Gastroesophageal sphincter (tissue), 3 donors: ENCODE measurements at regions not wholly inside any gene's neighbourhood (a gene's known extent, or its start where the extent isn't known, plus 50 kb on each side); places are given as distances from the start of the nearest gene placed in this dataset.
"Not testable (repeated sequence)": the region's sequence is repeated elsewhere in the genome, so short reads cannot be mapped to it uniquely, and the experiment has no call there.

Source experiments
- POLR2A ChIP-seq, 2 donors: fragments of 450-650 bp; IDR thresholded peaks; one replicate each; pipeline ENCODE4 v1.6.1; 2017; ENCODE audit warnings: antibody characterized with exemption in 2 of 2, mild to moderate bottlenecking in 2 of 2, moderate library complexity in 1 of 2
- POLR2AphosphoS5 ChIP-seq: sonication (generic); formaldehyde crosslinking; IDR thresholded peaks from one replicate; pipeline ENCODE4 v1.6.1; 2017; ENCODE audit warnings: antibody characterized with exemption
- TF ChIP-seq, protein P1 (sequence below), 4 experiments: fragments of 200-600 bp in 2 of 4; fragments of 450-650 bp in 2 of 4; sonication (generic) in 1 of 4; IDR thresholded peaks; one replicate each; pipeline ENCODE4 v1.5.1; 2017 to 2019; ENCODE audit warnings: antibody characterized with exemption in 4 of 4, mild to moderate bottlenecking in 2 of 4, moderate library complexity in 2 of 4

DNA sequence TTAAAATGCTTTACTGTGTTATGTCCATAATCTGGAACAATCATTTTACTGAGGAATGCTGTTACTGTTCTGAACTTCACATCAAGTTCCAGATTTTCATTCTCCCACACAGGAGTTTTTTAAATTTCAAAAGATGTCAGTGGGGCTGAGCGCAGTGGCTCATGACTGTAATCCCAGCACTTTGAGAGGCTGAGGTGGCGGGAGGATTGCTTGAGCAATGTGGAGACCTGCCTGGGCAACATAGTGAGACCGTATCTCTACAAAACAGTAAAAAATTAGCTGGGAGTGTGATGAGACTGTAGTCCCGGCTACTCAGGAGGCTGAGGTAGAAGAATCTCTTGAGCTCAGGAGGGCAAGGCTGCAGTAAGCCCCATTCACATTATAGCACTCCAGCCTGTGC is 177.9 kb upstream of the GOLGA6L22 start:
- TF ChIP-seq POLR2A (IDR thresholded peaks at IDR 0.05); POLR2AphosphoS5: not testable (repeated sequence)
- TF ChIP-seq, protein P1, sequence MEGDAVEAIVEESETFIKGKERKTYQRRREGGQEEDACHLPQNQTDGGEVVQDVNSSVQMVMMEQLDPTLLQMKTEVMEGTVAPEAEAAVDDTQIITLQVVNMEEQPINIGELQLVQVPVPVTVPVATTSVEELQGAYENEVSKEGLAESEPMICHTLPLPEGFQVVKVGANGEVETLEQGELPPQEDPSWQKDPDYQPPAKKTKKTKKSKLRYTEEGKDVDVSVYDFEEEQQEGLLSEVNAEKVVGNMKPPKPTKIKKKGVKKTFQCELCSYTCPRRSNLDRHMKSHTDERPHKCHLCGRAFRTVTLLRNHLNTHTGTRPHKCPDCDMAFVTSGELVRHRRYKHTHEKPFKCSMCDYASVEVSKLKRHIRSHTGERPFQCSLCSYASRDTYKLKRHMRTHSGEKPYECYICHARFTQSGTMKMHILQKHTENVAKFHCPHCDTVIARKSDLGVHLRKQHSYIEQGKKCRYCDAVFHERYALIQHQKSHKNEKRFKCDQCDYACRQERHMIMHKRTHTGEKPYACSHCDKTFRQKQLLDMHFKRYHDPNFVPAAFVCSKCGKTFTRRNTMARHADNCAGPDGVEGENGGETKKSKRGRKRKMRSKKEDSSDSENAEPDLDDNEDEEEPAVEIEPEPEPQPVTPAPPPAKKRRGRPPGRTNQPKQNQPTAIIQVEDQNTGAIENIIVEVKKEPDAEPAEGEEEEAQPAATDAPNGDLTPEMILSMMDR (IDR thresholded peaks at IDR 0.05), result not testable (repeated sequence)
